ENCODE measurements at regions not wholly inside any gene's neighbourhood (a gene's known extent, or its start where the extent isn't known, plus 50 kb on each side); places are given as distances from the start of the nearest gene placed in this dataset.

DNA sequence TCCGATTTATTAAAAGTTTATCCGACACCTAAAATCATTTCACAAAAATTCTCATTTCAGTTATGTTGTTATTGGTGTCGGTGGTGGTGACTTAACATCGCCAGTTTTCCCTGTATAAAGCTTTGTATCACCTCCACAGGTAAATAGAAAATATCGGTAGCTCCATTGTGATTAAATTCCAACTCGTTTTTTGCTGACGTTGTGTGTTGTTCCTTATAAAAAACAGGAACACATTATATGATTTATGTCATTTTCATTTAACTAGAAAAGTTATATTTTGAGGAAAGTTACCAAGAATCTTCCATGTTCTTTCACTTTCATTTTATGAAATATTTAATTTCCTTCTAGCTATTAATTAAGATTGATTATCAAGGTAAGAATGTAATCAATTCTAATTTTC lies 635.9 kb downstream of the CDH18 start:
- Histone ChIP-seq H3K36me3 (ENCODE audit: control insufficient read depth in 4 of 4, insufficient read depth in 4 of 4, low read length in 4 of 4) (no peaks in the 10 kb centered on the region), H3K4me3 (no peak overlapping the region), H3K27me3 (ENCODE audit: control insufficient read depth in 3 of 3, insufficient read depth in 3 of 3, low read length in 2 of 3) (no peaks in the 10 kb centered on the region), H3K9ac (ENCODE audit: insufficient read depth in 1 of 2, low read length in 2 of 2) (no peak overlapping the region), H3K9me3 (ENCODE audit: control insufficient read depth in 4 of 4, insufficient read depth in 3 of 4, low read length in 3 of 4) (no peaks in the 10 kb centered on the region), H3K4me1 (ENCODE audit: control insufficient read depth in 5 of 5, insufficient read depth in 5 of 5, low read length in 5 of 5) (no peaks in the 10 kb centered on the region), H3K27ac (ENCODE audit: low read depth in 1 of 2, low read length in 1 of 2) (no peak overlapping the region)
- TF ChIP-seq, protein P1, sequence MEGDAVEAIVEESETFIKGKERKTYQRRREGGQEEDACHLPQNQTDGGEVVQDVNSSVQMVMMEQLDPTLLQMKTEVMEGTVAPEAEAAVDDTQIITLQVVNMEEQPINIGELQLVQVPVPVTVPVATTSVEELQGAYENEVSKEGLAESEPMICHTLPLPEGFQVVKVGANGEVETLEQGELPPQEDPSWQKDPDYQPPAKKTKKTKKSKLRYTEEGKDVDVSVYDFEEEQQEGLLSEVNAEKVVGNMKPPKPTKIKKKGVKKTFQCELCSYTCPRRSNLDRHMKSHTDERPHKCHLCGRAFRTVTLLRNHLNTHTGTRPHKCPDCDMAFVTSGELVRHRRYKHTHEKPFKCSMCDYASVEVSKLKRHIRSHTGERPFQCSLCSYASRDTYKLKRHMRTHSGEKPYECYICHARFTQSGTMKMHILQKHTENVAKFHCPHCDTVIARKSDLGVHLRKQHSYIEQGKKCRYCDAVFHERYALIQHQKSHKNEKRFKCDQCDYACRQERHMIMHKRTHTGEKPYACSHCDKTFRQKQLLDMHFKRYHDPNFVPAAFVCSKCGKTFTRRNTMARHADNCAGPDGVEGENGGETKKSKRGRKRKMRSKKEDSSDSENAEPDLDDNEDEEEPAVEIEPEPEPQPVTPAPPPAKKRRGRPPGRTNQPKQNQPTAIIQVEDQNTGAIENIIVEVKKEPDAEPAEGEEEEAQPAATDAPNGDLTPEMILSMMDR (IDR thresholded peaks at IDR 0.05; ENCODE audit: control extremely low read depth, extremely low read depth), result no peak
- no peak for ATAC-seq (ENCODE audit: insufficient read depth, low FRiP score)
- WGBS, 2 donors, result 90 to 92% methylated on average over 7 of the region's 7 CpGs
- no peak for DNase-seq

DNA sequence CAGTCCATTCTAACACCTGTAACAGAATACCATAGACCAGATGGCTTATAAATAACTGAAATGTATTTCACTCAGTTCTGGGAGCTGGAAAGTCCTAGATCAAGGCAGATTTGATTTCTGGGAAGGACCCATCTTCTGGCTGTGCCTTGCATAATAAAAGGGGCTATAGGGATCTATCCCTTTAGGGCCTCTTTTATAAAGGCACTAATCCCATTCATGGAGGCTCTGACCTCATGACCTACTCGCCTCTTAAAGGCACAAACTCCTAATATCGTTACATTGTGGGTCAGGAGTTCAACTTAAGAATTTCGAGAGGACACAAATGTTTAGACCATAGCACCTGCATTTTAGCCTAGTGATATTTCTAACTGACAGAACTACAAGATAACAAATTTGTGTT lies 619.0 kb downstream of the CDH18 start:
- WGBS, 2 donors, result 59 to 85% methylated on average over 3 of the region's 3 CpGs
- ATAC-seq (ENCODE audit: insufficient read depth, low FRiP score), result no peak
- no peak overlapping the region for H3K27ac ChIP-seq (ENCODE audit: low read depth in 1 of 2, low read length in 1 of 2)
- no peak overlapping the region for H3K9ac ChIP-seq (ENCODE audit: insufficient read depth in 1 of 2, low read length in 2 of 2)
- H3K9me3 ChIP-seq (ENCODE audit: control insufficient read depth in 4 of 4, insufficient read depth in 3 of 4, low read length in 3 of 4), result no peaks in the 10 kb centered on the region
- H3K36me3 ChIP-seq (ENCODE audit: control insufficient read depth in 4 of 4, insufficient read depth in 4 of 4, low read length in 4 of 4), result no peaks in the 10 kb centered on the region
- no peaks in the 10 kb centered on the region for H3K4me1 ChIP-seq (ENCODE audit: control insufficient read depth in 5 of 5, insufficient read depth in 5 of 5, low read length in 5 of 5)
- TF ChIP-seq, protein P1 (IDR thresholded peaks at IDR 0.05; ENCODE audit: control extremely low read depth, extremely low read depth), result no peak
- H3K27me3 ChIP-seq (ENCODE audit: control insufficient read depth in 3 of 3, insufficient read depth in 3 of 3, low read length in 2 of 3), result no peaks in the 10 kb centered on the region
- H3K4me3 ChIP-seq, result no peak overlapping the region
- no peak for DNase-seq

DNA sequence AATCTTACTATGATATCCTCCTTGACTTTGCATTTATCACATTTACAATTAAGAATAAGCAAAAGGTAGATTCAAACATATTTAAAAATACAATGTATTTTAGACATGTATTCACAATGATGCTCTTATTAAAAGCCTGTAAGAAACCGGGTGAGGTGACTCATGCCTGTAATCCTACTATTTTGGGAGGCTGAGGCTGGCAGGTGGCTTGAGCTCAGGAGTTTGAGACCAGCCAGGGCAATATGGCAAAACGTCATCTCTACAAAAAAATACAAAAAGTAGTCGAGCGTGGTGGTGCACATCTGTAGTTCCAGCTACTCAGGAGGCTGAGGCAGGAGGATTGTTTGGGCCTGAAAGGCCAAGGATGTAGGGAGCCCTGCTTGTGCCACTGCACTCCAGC lies 618.4 kb downstream of the CDH18 start:
- H3K36me3 ChIP-seq (ENCODE audit: control insufficient read depth in 4 of 4, insufficient read depth in 4 of 4, low read length in 4 of 4), result no peaks in the 10 kb centered on the region
- DNase-seq (no peak), ATAC-seq (ENCODE audit: insufficient read depth, low FRiP score) (no peak)
- H3K27ac ChIP-seq (ENCODE audit: low read depth in 1 of 2, low read length in 1 of 2), result no peak overlapping the region
- TF ChIP-seq, protein P1 (IDR thresholded peaks at IDR 0.05; ENCODE audit: control extremely low read depth, extremely low read depth), result no peak
- H3K4me3 ChIP-seq, result no peak overlapping the region
- no peak overlapping the region for H3K9ac ChIP-seq (ENCODE audit: insufficient read depth in 1 of 2, low read length in 2 of 2)
- no peaks in the 10 kb centered on the region for H3K27me3 ChIP-seq (ENCODE audit: control insufficient read depth in 3 of 3, insufficient read depth in 3 of 3, low read length in 2 of 3)
- no peaks in the 10 kb centered on the region for H3K4me1 ChIP-seq (ENCODE audit: control insufficient read depth in 5 of 5, insufficient read depth in 5 of 5, low read length in 5 of 5)
- WGBS, 2 donors, result 83 to 96% methylated on average over 4 of the region's 4 CpGs
- no peaks in the 10 kb centered on the region for H3K9me3 ChIP-seq (ENCODE audit: control insufficient read depth in 4 of 4, insufficient read depth in 3 of 4, low read length in 3 of 4)

DNA sequence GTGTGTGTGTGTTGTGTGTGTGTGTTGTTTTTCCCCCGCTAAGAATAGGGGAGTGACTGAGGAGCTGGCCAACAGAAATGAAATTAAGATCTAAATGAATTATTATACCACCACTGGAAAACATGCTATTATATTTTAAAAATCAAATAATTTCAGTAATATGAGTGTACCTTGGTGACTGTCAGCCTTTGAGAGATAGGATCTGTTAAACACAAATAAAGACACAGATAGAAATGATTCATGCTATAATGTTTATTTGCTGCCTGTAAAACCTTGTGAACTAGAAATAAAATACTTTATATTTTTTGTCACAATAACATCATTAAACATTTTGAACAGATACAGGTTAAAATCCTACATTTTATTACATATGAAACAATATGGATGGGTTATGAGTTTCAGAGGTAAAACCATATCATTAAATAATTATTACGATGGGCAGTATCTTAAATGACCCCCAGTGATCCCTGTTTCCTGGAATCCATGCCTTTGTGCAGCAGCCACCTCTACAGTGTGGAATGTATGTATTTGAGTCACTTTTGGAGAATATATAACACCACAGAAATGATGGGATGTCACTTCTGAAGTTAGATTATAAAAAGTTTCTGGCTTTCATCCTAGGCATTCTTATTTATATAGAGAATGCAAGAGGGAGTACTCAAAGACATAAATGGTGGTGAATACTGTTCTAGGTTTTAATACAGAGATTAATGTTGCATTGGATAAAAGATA lies 617.2 kb downstream of the CDH18 start:
- TF ChIP-seq, protein P1 (IDR thresholded peaks at IDR 0.05; ENCODE audit: control extremely low read depth, extremely low read depth), result no peak
- ATAC-seq (ENCODE audit: insufficient read depth, low FRiP score) (no peak), DNase-seq (no peak)
- no peaks in the 10 kb centered on the region for H3K9me3 ChIP-seq (ENCODE audit: control insufficient read depth in 4 of 4, insufficient read depth in 3 of 4, low read length in 3 of 4)
- no peak overlapping the region for H3K4me3 ChIP-seq
- no peaks in the 10 kb centered on the region for H3K27me3 ChIP-seq (ENCODE audit: control insufficient read depth in 3 of 3, insufficient read depth in 3 of 3, low read length in 2 of 3)
- H3K4me1 ChIP-seq (ENCODE audit: control insufficient read depth in 5 of 5, insufficient read depth in 5 of 5, low read length in 5 of 5), result no peaks in the 10 kb centered on the region
- H3K36me3 ChIP-seq (ENCODE audit: control insufficient read depth in 4 of 4, insufficient read depth in 4 of 4, low read length in 4 of 4), result no peaks in the 10 kb centered on the region
- 78 to 82% methylated on average over 2 of the region's 2 CpGs for WGBS, 2 donors
- no peak overlapping the region for H3K27ac ChIP-seq (ENCODE audit: low read depth in 1 of 2, low read length in 1 of 2)
- H3K9ac ChIP-seq (ENCODE audit: insufficient read depth in 1 of 2, low read length in 2 of 2), result no peak overlapping the region
